OCI-LY1 (cell line): ENCODE measurements at regions not wholly inside any gene's neighbourhood (a gene's known extent, or its start where the extent isn't known, plus 50 kb on each side); places are given as distances from the start of the nearest gene placed in this dataset.

Source experiments
- CTCF ChIP-seq: fragments of 200-600 bp; sonication (generic), shearing (Covaris generic); IDR thresholded peaks from 2 replicates; pipeline ENCODE4 v1.5.1; 2017; ENCODE audit warnings: mild to moderate bottlenecking, antibody characterized with exemption, low read length, moderate library complexity, mixed read lengths
- EZH2 ChIP-seq: fragments of 200-600 bp; sonication (generic), shearing (Covaris generic); IDR thresholded peaks from 2 replicates; pipeline ENCODE4 v1.8.0; 2017; ENCODE audit warnings: borderline replicate concordance, mixed run types, mild to moderate bottlenecking, antibody characterized with exemption, low read length, moderate library complexity, mixed read lengths

- TF ChIP-seq CTCF (no peak), EZH2 (no peak)
These were observed 522.8 kb upstream of the RAB6C start for GRCh38 chr2:129456691-129457090.
